ENCODE measurements at regions not wholly inside any gene's neighbourhood (a gene's known extent, or its start where the extent isn't known, plus 50 kb on each side); places are given as distances from the start of the nearest gene placed in this dataset.

DNA sequence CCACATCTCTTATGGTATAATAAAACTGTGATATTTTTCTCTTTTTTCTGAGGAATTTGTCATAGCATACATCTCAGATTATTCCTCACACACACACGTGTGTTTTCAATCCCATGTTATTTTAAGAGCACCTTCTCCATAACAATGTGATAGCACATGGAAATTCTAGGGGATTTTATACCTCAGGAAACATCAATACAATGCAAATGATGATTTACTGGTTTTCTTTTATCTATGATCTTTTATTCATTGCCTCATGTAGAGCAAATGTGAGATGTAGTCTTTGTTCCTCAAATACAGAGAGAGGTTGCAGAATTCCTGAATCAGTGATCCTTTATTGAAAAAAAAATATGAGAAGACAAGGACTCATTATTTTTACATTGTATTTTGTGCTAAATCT, 128.3 kb upstream of the ROBO1 start:
- H3K27ac ChIP-seq: no peak overlapping the region
- TF ChIP-seq ZFX (IDR thresholded peaks at IDR 0.05) (no peak), CTCF (conservative IDR thresholded peaks at IDR 0.05) (no peak)

DNA sequence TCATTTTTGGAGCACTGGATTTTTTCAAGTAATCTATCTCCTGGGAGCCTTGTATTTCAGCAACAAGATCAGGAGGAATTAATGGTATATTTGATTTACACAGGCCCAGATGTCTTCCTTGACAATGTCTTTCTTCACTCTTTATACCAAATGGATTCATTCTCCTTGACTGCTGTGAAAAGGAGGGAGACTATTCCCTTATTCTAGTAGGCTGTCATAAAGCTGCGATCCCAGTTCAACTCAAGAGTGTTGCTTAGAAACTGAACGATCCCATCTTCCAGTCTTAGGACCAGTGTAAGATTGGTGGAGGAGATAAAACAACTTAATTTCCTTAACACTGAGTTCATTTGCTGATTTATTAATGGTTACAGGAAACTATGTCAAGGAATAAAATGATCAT, 119.4 kb upstream of the ROBO1 start:
- TF ChIP-seq ZFX (IDR thresholded peaks at IDR 0.05) (no peak), CTCF (conservative IDR thresholded peaks at IDR 0.05) (no peak)

DNA sequence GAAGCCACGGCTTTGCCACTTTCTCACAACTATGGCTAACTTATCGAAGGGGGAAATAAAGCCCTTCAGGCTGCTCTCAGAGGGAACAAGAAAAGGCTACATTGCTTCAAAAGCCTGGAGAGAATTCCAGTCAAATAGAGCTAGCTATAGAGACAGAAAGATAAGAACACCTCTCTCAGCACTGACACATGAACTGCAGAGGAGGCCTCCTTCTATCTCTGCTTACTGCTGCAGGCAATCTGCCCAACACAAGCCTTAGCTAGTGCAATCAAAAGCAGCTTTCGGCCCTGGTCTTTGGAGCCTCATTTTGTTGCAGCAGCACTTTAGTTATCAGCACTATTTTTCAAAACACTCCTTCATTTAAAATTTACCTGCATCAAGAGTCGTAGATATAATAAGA, 118.4 kb upstream of the ROBO1 start:
- no peak for TF ChIP-seq ZFX (IDR thresholded peaks at IDR 0.05)
- TF ChIP-seq CTCF (conservative IDR thresholded peaks at IDR 0.05): no peak
- no peak overlapping the region for H3K27ac ChIP-seq

More for the DNA sequence above, 119.4 kb upstream of the ROBO1 start:
- H3K27ac ChIP-seq: no peak overlapping the region

DNA sequence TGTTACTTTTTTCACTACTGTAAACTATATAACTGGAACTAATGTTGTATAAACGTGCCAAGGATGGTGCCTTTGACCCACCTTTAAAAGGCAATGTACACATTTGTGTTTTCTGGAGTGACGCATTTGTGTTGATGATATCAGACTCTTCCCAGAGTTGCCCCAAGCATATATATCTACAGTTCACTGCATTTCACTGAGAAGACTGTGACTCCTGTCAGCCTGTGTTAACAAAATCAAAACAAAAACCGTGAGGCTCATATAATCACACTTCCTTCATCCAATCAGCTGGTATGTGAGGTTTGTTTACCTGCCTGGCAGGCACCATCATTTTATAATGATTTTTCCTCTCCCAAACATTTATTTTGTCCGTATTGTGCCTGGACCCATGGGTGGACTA, 117.6 kb upstream of the ROBO1 start:
- TF ChIP-seq CTCF (conservative IDR thresholded peaks at IDR 0.05) (no peak), ZFX (IDR thresholded peaks at IDR 0.05) (no peak)
- H3K27ac ChIP-seq: no peak overlapping the region

DNA sequence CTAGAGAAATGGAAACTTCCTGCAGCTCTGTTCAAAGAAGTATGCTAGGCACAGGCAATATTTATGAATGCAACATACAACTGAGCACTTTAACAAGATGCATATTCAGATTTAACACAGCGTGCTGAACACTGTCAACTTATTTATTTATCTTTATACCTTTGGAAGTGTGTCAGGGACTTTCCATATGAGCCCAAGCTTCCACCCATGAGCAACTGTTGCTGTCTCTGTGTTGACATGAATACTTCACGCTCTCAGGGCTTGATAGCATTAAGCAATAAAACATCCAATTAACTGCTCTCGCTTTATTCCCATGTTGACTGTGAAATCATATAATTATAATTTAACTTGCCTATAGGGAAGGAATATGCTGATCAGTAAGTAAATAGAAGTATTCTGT, 116.6 kb upstream of the ROBO1 start:
- H3K27ac ChIP-seq: no peak overlapping the region
- TF ChIP-seq CTCF (conservative IDR thresholded peaks at IDR 0.05) (no peak), ZFX (IDR thresholded peaks at IDR 0.05) (no peak)

DNA sequence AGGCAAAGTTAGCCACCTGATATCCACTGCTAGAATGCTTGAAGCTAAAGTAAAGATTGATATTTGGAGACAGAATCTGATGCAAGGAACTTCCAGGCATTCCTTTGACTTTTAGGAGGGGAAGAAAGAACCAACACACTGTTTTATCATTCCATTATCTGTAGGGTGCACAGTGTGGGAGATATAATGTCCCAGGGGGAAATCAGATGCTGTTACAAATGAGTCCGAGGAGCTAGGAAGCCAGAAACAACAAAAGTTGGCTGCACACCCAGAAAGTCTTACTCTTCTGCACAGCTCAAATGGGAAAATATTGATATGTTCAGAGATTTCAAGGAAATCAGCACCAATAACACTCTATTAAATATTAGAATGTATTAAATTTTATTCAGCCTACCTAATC, 113.6 kb upstream of the ROBO1 start:
- no peak overlapping the region for H3K27ac ChIP-seq
- TF ChIP-seq CTCF (conservative IDR thresholded peaks at IDR 0.05): no peak
- TF ChIP-seq ZFX (IDR thresholded peaks at IDR 0.05): no peak

- H3K27ac ChIP-seq: no peak overlapping the region
- no peak for TF ChIP-seq ZFX (IDR thresholded peaks at IDR 0.05)
- no peak for TF ChIP-seq CTCF (conservative IDR thresholded peaks at IDR 0.05)
Measured at GRCh38 chr3:79878708-79879107, 110.9 kb upstream of the ROBO1 start.
